Muscle layer of colon (tissue), 2 donors: ENCODE measurements at regions not wholly inside any gene's neighbourhood (a gene's known extent, or its start where the extent isn't known, plus 50 kb on each side); places are given as distances from the start of the nearest gene placed in this dataset.
"Not testable (repeated sequence)": the region's sequence is repeated elsewhere in the genome, so short reads cannot be mapped to it uniquely, and the experiment has no call there.

ENCODE experiments used
- H3K27ac ChIP-seq: one replicate; pipeline ENCODE4 v1.7.0; 2013; ENCODE audit warnings: low read depth, mild to moderate bottlenecking, low read length, moderate library complexity
- H3K27me3 ChIP-seq, 2 donors: one replicate each; pipeline ENCODE4 v1.7.0; 2013; ENCODE audit warnings: low read length in 2 of 2, mild to moderate bottlenecking in 2 of 2; ENCODE audit not compliant: insufficient read depth in 2 of 2, control insufficient read depth in 1 of 2
- H3K36me3 ChIP-seq: one replicate; pipeline ENCODE4 v1.7.0; 2013; ENCODE audit warnings: mild to moderate bottlenecking, low read length; ENCODE audit not compliant: insufficient read depth
- H3K4me1 ChIP-seq: one replicate; pipeline ENCODE4 v1.7.0; 2013; ENCODE audit warnings: mild to moderate bottlenecking, low read length; ENCODE audit not compliant: insufficient read depth
- H3K4me3 ChIP-seq, 2 donors: one replicate each; pipeline ENCODE4 v1.7.0; 2013; ENCODE audit warnings: low read length in 2 of 2, low read depth in 1 of 2, mild to moderate bottlenecking in 1 of 2, moderate library complexity in 1 of 2
- H3K9ac ChIP-seq: one replicate; pipeline ENCODE4 v1.7.0; 2013; ENCODE audit warnings: low read length
- H3K9me3 ChIP-seq: one replicate; pipeline ENCODE4 v1.7.0; 2013; ENCODE audit warnings: mild to moderate bottlenecking, low read length
- donor health status: abdominal sarcoma.
- donor health status: Adenocarcinoma of cecum.

GRCh38 chr13:33394294-33394932 lies 108.9 kb upstream of the STARD13 start:
- Histone ChIP-seq H3K9me3 (no peaks in the 10 kb centered on the region), H3K4me3 (no peak overlapping the region), H3K9ac (no peak overlapping the region), H3K4me1 (peaks cover 23% of the 10 kb centered on the region), H3K27me3 (no peaks in the 10 kb centered on the region), H3K36me3 (no peaks in the 10 kb centered on the region), H3K27ac (peak overlapping the region; percentile 41)

DNA sequence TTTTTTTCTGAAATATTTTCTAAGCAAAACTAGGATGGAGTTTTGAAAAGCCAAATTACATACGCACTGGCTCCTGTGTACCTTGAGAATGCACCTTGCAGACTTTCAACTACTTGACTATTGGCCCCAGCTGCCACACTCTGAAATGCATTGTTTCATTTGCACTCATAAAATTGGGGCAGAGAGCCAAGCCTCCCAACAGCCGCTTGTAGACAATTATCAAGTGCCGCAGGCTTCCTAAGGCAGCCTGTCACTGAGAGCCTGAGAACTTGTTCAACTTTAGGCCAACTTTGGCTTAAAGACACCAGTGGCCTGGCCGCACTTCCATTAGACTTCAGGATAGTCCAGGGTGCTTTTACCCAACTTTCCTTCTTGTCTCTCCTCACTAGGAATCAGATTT lies 115.7 kb upstream of the STARD13 start:
- Histone ChIP-seq H3K4me1 (peaks cover 28% of the 10 kb centered on the region), H3K9me3 (no peaks in the 10 kb centered on the region), H3K27me3 (no peaks in the 10 kb centered on the region), H3K36me3 (no peaks in the 10 kb centered on the region), H3K27ac (peak overlapping the region; percentile 54), H3K9ac (no peak overlapping the region), H3K4me3 (no peak overlapping the region)

- Histone ChIP-seq H3K36me3 (no peaks in the 10 kb centered on the region), H3K4me1 (peaks cover 28% of the 10 kb centered on the region), H3K27ac (no peak overlapping the region), H3K27me3 (no peaks in the 10 kb centered on the region), H3K9me3 (no peaks in the 10 kb centered on the region), H3K4me3 (no peak overlapping the region), H3K9ac (no peak overlapping the region)
These were observed 117.4 kb upstream of the STARD13 start for GRCh38 chr13:33402975-33403374.

DNA sequence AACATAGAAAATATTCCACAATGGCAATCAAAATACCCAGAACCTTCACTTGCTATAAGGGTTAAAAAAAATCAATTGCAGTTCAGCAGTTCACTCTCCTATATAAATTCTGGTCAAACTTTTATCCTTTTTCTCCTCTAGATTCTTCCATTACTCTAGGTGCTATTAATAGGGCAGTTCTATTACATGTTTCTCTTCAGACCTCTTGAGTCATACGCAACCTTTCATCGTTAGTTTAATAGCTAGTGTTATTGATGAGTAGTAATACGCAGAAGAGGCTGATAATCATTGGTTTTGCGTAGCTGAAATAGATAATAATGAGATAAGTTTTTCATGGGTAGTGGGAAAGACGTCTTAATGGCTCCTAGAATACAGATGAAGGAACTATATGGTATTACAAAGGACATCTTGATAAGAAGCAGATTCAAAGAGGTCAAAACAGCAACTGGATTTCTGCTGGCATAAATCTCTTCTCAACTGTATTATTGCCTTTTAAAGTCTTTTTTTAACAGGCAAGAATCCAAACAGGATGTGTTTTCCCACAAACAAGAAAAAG lies 118.3 kb upstream of the STARD13 start:
- Histone ChIP-seq H3K4me1 (peaks cover 30% of the 10 kb centered on the region), H3K9me3 (no peaks in the 10 kb centered on the region), H3K27ac (no peak overlapping the region), H3K4me3 (no peak overlapping the region), H3K36me3 (no peaks in the 10 kb centered on the region), H3K27me3 (no peaks in the 10 kb centered on the region), H3K9ac (no peak overlapping the region)

GRCh38 chr13:33405371-33405770 lies 119.8 kb upstream of the STARD13 start:
- no peak overlapping the region for H3K27ac ChIP-seq
- no peak overlapping the region for H3K9ac ChIP-seq
- no peaks in the 10 kb centered on the region for H3K9me3 ChIP-seq
- no peak overlapping the region for H3K4me3 ChIP-seq
- H3K27me3 ChIP-seq = no peaks in the 10 kb centered on the region
- no peaks in the 10 kb centered on the region for H3K36me3 ChIP-seq
- peaks cover 45% of the 10 kb centered on the region for H3K4me1 ChIP-seq

- H3K36me3 ChIP-seq = no peaks in the 10 kb centered on the region
- H3K27me3 ChIP-seq = no peaks in the 10 kb centered on the region
- H3K4me3 ChIP-seq = no peak overlapping the region
- H3K27ac ChIP-seq = peak overlapping the region; percentile 79
- no peaks in the 10 kb centered on the region for H3K9me3 ChIP-seq
- H3K9ac ChIP-seq = no peak overlapping the region
- H3K4me1 ChIP-seq = peaks cover 20% of the 10 kb centered on the region
These were observed 124.3 kb upstream of the STARD13 start for GRCh38 chr13:33409673-33410510.

GRCh38 chr13:33410619-33411018 lies 125.1 kb upstream of the STARD13 start:
- peaks cover 20% of the 10 kb centered on the region for H3K4me1 ChIP-seq
- no peaks in the 10 kb centered on the region for H3K9me3 ChIP-seq
- H3K27me3 ChIP-seq = no peaks in the 10 kb centered on the region
- no peak overlapping the region for H3K9ac ChIP-seq
- no peak overlapping the region for H3K4me3 ChIP-seq
- H3K27ac ChIP-seq = peak overlapping the region; percentile 79
- no peaks in the 10 kb centered on the region for H3K36me3 ChIP-seq

DNA sequence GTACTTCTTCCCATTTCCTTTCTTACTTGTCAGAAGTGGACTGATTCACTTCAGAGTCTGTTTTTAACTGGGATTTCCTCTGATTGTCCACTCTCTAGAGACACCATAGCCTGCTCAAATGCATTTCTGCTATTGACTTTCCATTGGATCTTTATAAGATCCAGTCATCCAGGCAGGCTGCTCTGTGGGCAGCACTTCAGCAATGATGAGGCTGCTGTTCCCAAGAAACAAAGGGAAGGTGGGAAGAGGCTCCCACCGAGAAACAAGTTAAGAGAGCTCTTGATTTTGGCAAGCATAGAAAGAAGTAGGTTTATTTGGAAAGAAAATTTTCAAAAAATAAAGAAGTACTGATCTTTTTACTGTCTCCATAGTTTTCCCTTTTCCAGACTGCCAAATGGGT lies 125.8 kb upstream of the STARD13 start:
- Histone ChIP-seq H3K4me3 (no peak overlapping the region), H3K9ac (no peak overlapping the region), H3K9me3 (no peaks in the 10 kb centered on the region), H3K4me1 (peaks cover 20% of the 10 kb centered on the region), H3K36me3 (no peaks in the 10 kb centered on the region), H3K27me3 (no peaks in the 10 kb centered on the region), H3K27ac (peak overlapping the region; percentile 79)

DNA sequence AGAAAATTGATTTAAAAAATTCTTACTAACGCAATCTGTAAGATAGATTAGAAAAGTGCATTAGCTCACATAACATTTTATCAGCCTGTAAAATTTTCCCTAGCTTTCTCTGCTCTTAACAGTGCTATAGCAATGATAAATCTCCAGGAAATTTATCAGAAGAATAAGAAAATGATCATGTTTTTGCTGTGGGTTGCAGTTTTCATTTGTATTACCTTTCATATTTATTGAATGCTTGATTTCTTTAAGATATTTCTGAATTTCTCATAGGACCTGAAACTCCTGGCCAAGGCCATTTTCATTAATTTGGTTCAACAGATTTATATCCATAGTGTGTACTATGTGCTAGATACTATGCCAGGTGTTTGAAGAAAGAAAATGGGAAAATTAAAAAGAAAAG lies 130.3 kb upstream of the STARD13 start:
- H3K4me3 ChIP-seq = no peak overlapping the region
- H3K9ac ChIP-seq = no peak overlapping the region
- no peaks in the 10 kb centered on the region for H3K36me3 ChIP-seq
- H3K27me3 ChIP-seq = no peaks in the 10 kb centered on the region
- no peaks in the 10 kb centered on the region for H3K9me3 ChIP-seq
- no peaks in the 10 kb centered on the region for H3K4me1 ChIP-seq
- H3K27ac ChIP-seq = no peak overlapping the region

- not testable (repeated sequence) for H3K4me1 ChIP-seq, H3K9ac ChIP-seq, H3K9me3 ChIP-seq, H3K27me3 ChIP-seq, H3K4me3 ChIP-seq, H3K36me3 ChIP-seq, H3K27ac ChIP-seq
These were observed 132.8 kb upstream of the STARD13 start for GRCh38 chr13:33418224-33418953.

DNA sequence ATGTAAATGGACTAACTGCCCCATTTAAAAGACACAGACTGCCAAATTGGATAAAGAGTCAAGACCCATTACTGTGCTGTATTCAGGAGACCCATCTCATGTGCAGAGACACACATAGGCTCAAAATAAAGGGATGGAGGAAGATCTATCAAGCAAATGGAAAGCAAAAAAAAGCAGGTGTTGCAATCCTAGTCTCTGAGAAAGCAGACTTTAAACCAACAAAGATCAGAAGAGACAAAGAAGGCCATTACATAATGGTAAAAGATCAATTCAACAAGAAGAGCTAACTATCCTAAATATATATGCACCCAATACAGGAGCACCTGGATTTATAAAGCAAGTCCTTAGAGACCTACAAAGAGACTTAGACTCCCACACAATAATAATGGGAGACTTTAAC lies 134.6 kb upstream of the STARD13 start:
- not testable (repeated sequence) for H3K9ac ChIP-seq, H3K27ac ChIP-seq, H3K4me3 ChIP-seq, H3K36me3 ChIP-seq, H3K9me3 ChIP-seq, H3K27me3 ChIP-seq, H3K4me1 ChIP-seq
